CD1c-positive myeloid dendritic cell (primary cell): ENCODE measurements at regions not wholly inside any gene's neighbourhood (a gene's known extent, or its start where the extent isn't known, plus 50 kb on each side); places are given as distances from the start of the nearest gene placed in this dataset.

Source experiments
- DNase-seq: peaks from one replicate; pipeline ENCODE4 v3.0.0-alpha.2; 2016; ENCODE audit errors: extremely low spot score

GRCh38 chr5:67301285-67301903 lies 104.8 kb upstream of the CD180 start:
- DNase-seq: peak; percentile 56

GRCh38 chr5:67300326-67300725 lies 103.7 kb upstream of the CD180 start:
- DNase-seq: no peak

- DNase-seq: peak; percentile 35
These were observed 102.7 kb upstream of the CD180 start for GRCh38 chr5:67299231-67299735.

GRCh38 chr5:67297802-67298532 lies 101.4 kb upstream of the CD180 start:
- DNase-seq: no peak

GRCh38 chr5:67297376-67297775 lies 100.8 kb upstream of the CD180 start:
- DNase-seq: no peak

GRCh38 chr5:67294266-67294938 lies 97.8 kb upstream of the CD180 start:
- no peak for DNase-seq

GRCh38 chr5:67293226-67293625 lies 96.6 kb upstream of the CD180 start:
- DNase-seq: no peak

- no peak for DNase-seq
These were observed 95.8 kb upstream of the CD180 start for GRCh38 chr5:67292201-67292940.

- no peak for DNase-seq
These were observed 95.1 kb upstream of the CD180 start for GRCh38 chr5:67291671-67292070.

- no peak for DNase-seq
These were observed 94.5 kb upstream of the CD180 start for GRCh38 chr5:67291066-67291465.

- DNase-seq: no peak
These were observed 94.1 kb upstream of the CD180 start for GRCh38 chr5:67290655-67291054.

- no peak for DNase-seq
These were observed 93.3 kb upstream of the CD180 start for GRCh38 chr5:67289763-67290521.

GRCh38 chr5:67287510-67288268 lies 91.1 kb upstream of the CD180 start:
- no peak for DNase-seq

GRCh38 chr5:67286006-67286405 lies 89.4 kb upstream of the CD180 start:
- peak; percentile 16 for DNase-seq

GRCh38 chr5:67283988-67284487 lies 87.4 kb upstream of the CD180 start:
- no peak for DNase-seq

GRCh38 chr5:67283275-67283987 lies 86.8 kb upstream of the CD180 start:
- DNase-seq: no peak

- no peak for DNase-seq
These were observed 85.3 kb upstream of the CD180 start for GRCh38 chr5:67281874-67282273.

GRCh38 chr5:67273689-67274356 lies 77.2 kb upstream of the CD180 start:
- no peak for DNase-seq

GRCh38 chr5:67272453-67273130 lies 76.0 kb upstream of the CD180 start:
- no peak for DNase-seq
